Fibroblast of skin of left quadriceps (primary cell): ENCODE measurements at regions not wholly inside any gene's neighbourhood (a gene's known extent, or its start where the extent isn't known, plus 50 kb on each side); places are given as distances from the start of the nearest gene placed in this dataset.

Experiments
- DNase-seq, 2 experiments: peaks; one replicate each; pipeline ENCODE4 v3.0.0-alpha.2; 2013; ENCODE audit warnings: low read depth in 2 of 2

- no peak for DNase-seq
These were observed 1127.5 kb downstream of the BRD1 start for GRCh38 chr22:48700180-48700565.

- DNase-seq = no peak
These were observed 1128.2 kb downstream of the BRD1 start for GRCh38 chr22:48699511-48699910.

- DNase-seq = no peak
These were observed 1129.1 kb downstream of the BRD1 start for GRCh38 chr22:48698618-48699017.

GRCh38 chr22:48697694-48698276 lies 1129.9 kb downstream of the BRD1 start:
- DNase-seq = no peak

- no peak for DNase-seq
These were observed 1130.5 kb downstream of the BRD1 start for GRCh38 chr22:48697223-48697622.

GRCh38 chr22:48696371-48696770 lies 1131.3 kb downstream of the BRD1 start:
- DNase-seq = no peak

GRCh38 chr22:48695731-48696305 lies 1131.9 kb downstream of the BRD1 start:
- DNase-seq = no peak

- DNase-seq = peak; percentile 36 to 45
These were observed 1132.4 kb downstream of the BRD1 start for GRCh38 chr22:48695251-48695650.

- DNase-seq = no peak
These were observed 1133.3 kb downstream of the BRD1 start for GRCh38 chr22:48694296-48694883.

- no peak for DNase-seq
These were observed 1134.1 kb downstream of the BRD1 start for GRCh38 chr22:48693377-48694135.

- DNase-seq = no peak
These were observed 1134.8 kb downstream of the BRD1 start for GRCh38 chr22:48692734-48693376.

GRCh38 chr22:48691431-48691851 lies 1136.2 kb downstream of the BRD1 start:
- DNase-seq = no peak

GRCh38 chr22:48690583-48691317 lies 1136.9 kb downstream of the BRD1 start:
- DNase-seq = no peak

- DNase-seq = no peak
These were observed 1138.5 kb downstream of the BRD1 start for GRCh38 chr22:48689206-48689605.

- no peak for DNase-seq
These were observed 1139.3 kb downstream of the BRD1 start for GRCh38 chr22:48688366-48688765.

- no peak for DNase-seq
These were observed 1140.1 kb downstream of the BRD1 start for GRCh38 chr22:48687606-48688005.

GRCh38 chr22:48686694-48687302 lies 1140.9 kb downstream of the BRD1 start:
- DNase-seq = no peak

- DNase-seq = no peak
These were observed 1141.9 kb downstream of the BRD1 start for GRCh38 chr22:48685767-48686166.

- no peak for DNase-seq
These were observed 1144.0 kb downstream of the BRD1 start for GRCh38 chr22:48683640-48684039.

GRCh38 chr22:48682504-48682903 lies 1145.2 kb downstream of the BRD1 start:
- DNase-seq = no peak

- no peak for DNase-seq
These were observed 1147.1 kb downstream of the BRD1 start for GRCh38 chr22:48680601-48681000.
